NCI-H748 treated with DMSO at 0.1 percent for 48 hours (cell line): ENCODE measurements at regions not wholly inside any gene's neighbourhood (a gene's known extent, or its start where the extent isn't known, plus 50 kb on each side); places are given as distances from the start of the nearest gene placed in this dataset.
"Not testable (repeated sequence)": the region's sequence is repeated elsewhere in the genome, so short reads cannot be mapped to it uniquely, and the experiment has no call there.

Source experiments
- DNase-seq: peaks from one replicate; lab custom pipeline; 2025; lab: John Stamatoyannopoulos, UW

- DNase-seq: no peak
Observed at GRCh38 chr11:24373516-24373915, 123.3 kb upstream of the LUZP2 start.

- DNase-seq: no peak
Observed at GRCh38 chr11:24375351-24375750, 121.5 kb upstream of the LUZP2 start.

- no peak for DNase-seq
Observed at GRCh38 chr11:24375931-24376330, 120.9 kb upstream of the LUZP2 start.

- DNase-seq: no peak
Observed at GRCh38 chr11:24383137-24383536, 113.7 kb upstream of the LUZP2 start.

GRCh38 chr11:24384240-24384639 is 112.6 kb upstream of the LUZP2 start:
- no peak for DNase-seq

- no peak for DNase-seq
Observed at GRCh38 chr11:24386546-24387397, 110.1 kb upstream of the LUZP2 start.

GRCh38 chr11:24389575-24389974 is 107.3 kb upstream of the LUZP2 start:
- DNase-seq: no peak

- no peak for DNase-seq
Observed at GRCh38 chr11:24390016-24390415, 106.8 kb upstream of the LUZP2 start.

GRCh38 chr11:24390762-24391161 is 106.1 kb upstream of the LUZP2 start:
- DNase-seq: no peak

- no peak for DNase-seq
Observed at GRCh38 chr11:24391167-24391566, 105.7 kb upstream of the LUZP2 start.

- DNase-seq: no peak
Observed at GRCh38 chr11:24400059-24400665, 96.7 kb upstream of the LUZP2 start.

- DNase-seq: no peak
Observed at GRCh38 chr11:24406389-24406788, 90.5 kb upstream of the LUZP2 start.

GRCh38 chr11:24406980-24407379 is 89.9 kb upstream of the LUZP2 start:
- no peak for DNase-seq

- no peak for DNase-seq
Observed at GRCh38 chr11:24407733-24408132, 89.1 kb upstream of the LUZP2 start.

GRCh38 chr11:24408202-24408601 is 88.7 kb upstream of the LUZP2 start:
- DNase-seq: no peak

- no peak for DNase-seq
Observed at GRCh38 chr11:24411791-24412190, 85.1 kb upstream of the LUZP2 start.

- DNase-seq: no peak
Observed at GRCh38 chr11:24412722-24413121, 84.1 kb upstream of the LUZP2 start.

- no peak for DNase-seq
Observed at GRCh38 chr11:24413391-24413790, 83.5 kb upstream of the LUZP2 start.

GRCh38 chr11:24415955-24416636 is 80.8 kb upstream of the LUZP2 start:
- not testable (repeated sequence) for DNase-seq

- DNase-seq: no peak
Observed at GRCh38 chr11:24421766-24422165, 75.1 kb upstream of the LUZP2 start.

GRCh38 chr11:24422376-24422775 is 74.5 kb upstream of the LUZP2 start:
- DNase-seq: no peak

GRCh38 chr11:24437123-24437522 is 59.7 kb upstream of the LUZP2 start:
- no peak for DNase-seq
